Mesenchymal stem cell (in vitro differentiated cells and primary cell): ENCODE measurements at regions not wholly inside any gene's neighbourhood (a gene's known extent, or its start where the extent isn't known, plus 50 kb on each side); places are given as distances from the start of the nearest gene placed in this dataset.

Experiments used
- DNase-seq: peaks from one replicate; pipeline ENCODE4 v3.0.0-alpha.2; 2013
- H2AFZ ChIP-seq: one replicate; pipeline ENCODE4 v1.6.1; 2013; ENCODE audit warnings: low read depth, mild to moderate bottlenecking, control low read depth, inconsistent platforms, low read length, moderate library complexity
- H2AK5ac ChIP-seq: 2 replicates; pipeline ENCODE4 v1.6.1; 2013; ENCODE audit warnings: low read length, moderate library complexity, mild to moderate bottlenecking, inconsistent platforms; ENCODE audit not compliant: severe bottlenecking
- H2BK120ac ChIP-seq: one replicate; pipeline ENCODE4 v1.6.1; 2013; ENCODE audit warnings: low read depth, mild to moderate bottlenecking, inconsistent platforms, low read length, moderate library complexity
- H2BK12ac ChIP-seq, 2 experiments: one replicate each; pipeline ENCODE4 v1.6.1; 2013; ENCODE audit warnings: inconsistent platforms in 2 of 2, low read length in 2 of 2, mild to moderate bottlenecking in 2 of 2, moderate library complexity in 2 of 2, control low read depth in 1 of 2
- H2BK15ac ChIP-seq: one replicate; pipeline ENCODE4 v1.6.1; 2013; ENCODE audit warnings: mild to moderate bottlenecking, low read depth, inconsistent platforms; ENCODE audit not compliant: poor library complexity, severe bottlenecking
- H2BK5ac ChIP-seq: 2 replicates; pipeline ENCODE4 v1.6.1; 2013; ENCODE audit warnings: low read depth, mild to moderate bottlenecking, low read length, control low read depth, inconsistent platforms; ENCODE audit not compliant: poor library complexity, severe bottlenecking
- H3K14ac ChIP-seq, 2 experiments: one replicate each; pipeline ENCODE4 v1.6.1; 2013; ENCODE audit warnings: inconsistent platforms in 2 of 2, low read length in 2 of 2, control low read depth in 1 of 2, mild to moderate bottlenecking in 1 of 2, moderate library complexity in 1 of 2
- H3K18ac ChIP-seq, 2 experiments: one replicate each; pipeline ENCODE4 v1.6.1; 2013; ENCODE audit warnings: inconsistent platforms in 2 of 2, low read length in 2 of 2, control low read depth in 1 of 2, low read depth in 1 of 2, mild to moderate bottlenecking in 1 of 2
- H3K23ac ChIP-seq, 2 experiments: one replicate each; pipeline ENCODE4 v1.6.1; 2013; ENCODE audit warnings: inconsistent platforms in 2 of 2, low read length in 2 of 2, mild to moderate bottlenecking in 2 of 2, moderate library complexity in 2 of 2, control low read depth in 1 of 2
- H3K27ac ChIP-seq: 2 replicates; pipeline ENCODE4 v1.5.1; 2013; ENCODE audit warnings: mild to moderate bottlenecking, moderate library complexity, low read length, control low read depth, inconsistent platforms; ENCODE audit not compliant: poor library complexity, severe bottlenecking
- H3K27me3 ChIP-seq, 2 experiments: 2 replicates each; pipeline versions ENCODE4 v1.6.1 to v1.7.0; 2013; ENCODE audit warnings: low read length in 2 of 2, mild to moderate bottlenecking in 2 of 2, moderate library complexity in 2 of 2, control low read depth in 1 of 2, inconsistent platforms in 1 of 2; ENCODE audit not compliant: control insufficient read depth in 1 of 2, insufficient read depth in 1 of 2
- H3K36me3 ChIP-seq, 2 experiments: 2 replicates each; pipeline versions ENCODE4 v1.6.1 to v1.7.0; 2013; ENCODE audit warnings: low read length in 2 of 2, control low read depth in 1 of 2, inconsistent platforms in 1 of 2, low read depth in 1 of 2, mild to moderate bottlenecking in 1 of 2; ENCODE audit not compliant: insufficient read depth in 2 of 2, control insufficient read depth in 1 of 2
- H3K4ac ChIP-seq, 2 experiments: one replicate each; pipeline ENCODE4 v1.6.1; 2013; ENCODE audit warnings: inconsistent platforms in 2 of 2, low read length in 2 of 2, mild to moderate bottlenecking in 2 of 2, moderate library complexity in 2 of 2, control low read depth in 1 of 2, low read depth in 1 of 2
- H3K4me1 ChIP-seq: 2 replicates; pipeline ENCODE4 v1.6.1; 2013; ENCODE audit warnings: low read depth, low read length, control low read depth; ENCODE audit not compliant: control insufficient read depth, insufficient read depth
- H3K4me2 ChIP-seq: 2 replicates; pipeline ENCODE4 v1.6.1; 2013; ENCODE audit warnings: low read length, mild to moderate bottlenecking, inconsistent platforms; ENCODE audit not compliant: poor library complexity, severe bottlenecking
- H3K4me3 ChIP-seq, 2 experiments: 2 replicates each; pipeline versions ENCODE4 v1.5.1 to v1.7.0; 2013; ENCODE audit warnings: low read length in 2 of 2, mild to moderate bottlenecking in 2 of 2, control low read depth in 1 of 2, low read depth in 1 of 2; ENCODE audit not compliant: insufficient read depth in 1 of 2
- H3K79me1 ChIP-seq: replicated peaks from 2 replicates; pipeline ENCODE4 v1.6.1; 2013; ENCODE audit warnings: mild to moderate bottlenecking, control low read depth, low read length, inconsistent platforms; ENCODE audit not compliant: poor library complexity, severe bottlenecking
- H3K9ac ChIP-seq: 2 replicates; pipeline ENCODE4 v1.7.0; 2013; ENCODE audit warnings: mild to moderate bottlenecking, low read length, moderate library complexity
- H3K9me3 ChIP-seq: 2 replicates; pipeline ENCODE4 v1.7.0; 2013; ENCODE audit warnings: mild to moderate bottlenecking, low read length; ENCODE audit not compliant: control insufficient read depth
- H4K8ac ChIP-seq: one replicate; pipeline ENCODE4 v1.6.1; 2013; ENCODE audit warnings: inconsistent platforms, mild to moderate bottlenecking, low read length, moderate library complexity
- H4K91ac ChIP-seq: one replicate; pipeline ENCODE4 v1.6.1; 2013; ENCODE audit warnings: mild to moderate bottlenecking, low read length, inconsistent platforms
- WGBS: methylation state at CpG from one replicate; pipeline ENCODE4 v1.1.7; 2013; ENCODE audit warnings: mixed read lengths; 5-methylcytosine and 5-hydroxymethylcytosine counted together

GRCh38 chr12:72197790-72198189, 74.4 kb upstream of the TRHDE start:
- no peak overlapping the region for H2AFZ ChIP-seq
- H2BK12ac ChIP-seq: no peak overlapping the region
- H3K18ac ChIP-seq: no peak overlapping the region
- no peak overlapping the region for H2BK15ac ChIP-seq
- no peak for DNase-seq
- no peaks in the 10 kb centered on the region for H3K27me3 ChIP-seq
- H2BK5ac ChIP-seq: no peak overlapping the region
- no peak overlapping the region for H3K14ac ChIP-seq
- H4K8ac ChIP-seq: no peak overlapping the region
- H3K4me2 ChIP-seq: no peak overlapping the region
- H3K9me3 ChIP-seq: no peaks in the 10 kb centered on the region
- no peaks in the 10 kb centered on the region for H3K79me1 ChIP-seq
- H3K9ac ChIP-seq: no peak overlapping the region
- H3K4me3 ChIP-seq: no peak overlapping the region
- no peak overlapping the region for H2AK5ac ChIP-seq
- H2BK120ac ChIP-seq: no peak overlapping the region
- no peak overlapping the region for H4K91ac ChIP-seq
- no peak overlapping the region for H3K4ac ChIP-seq
- H3K4me1 ChIP-seq: no peaks in the 10 kb centered on the region
- H3K36me3 ChIP-seq: no peaks in the 10 kb centered on the region
- H3K23ac ChIP-seq: no peak overlapping the region
- no CpG with 5 or more reads among the region's 1 CpG for WGBS
- no peak overlapping the region for H3K27ac ChIP-seq

- H3K79me1 ChIP-seq: no peaks in the 10 kb centered on the region
- WGBS: 100% methylated on average over 1 of the region's 1 CpG
- H3K36me3 ChIP-seq: no peaks in the 10 kb centered on the region
These were observed 70.7 kb upstream of the TRHDE start for GRCh38 chr12:72201457-72201856.

GRCh38 chr12:72203764-72204335, 68.3 kb upstream of the TRHDE start:
- DNase-seq: no peak

More at GRCh38 chr12:72201457-72201856, 70.7 kb upstream of the TRHDE start:
- Histone ChIP-seq H2BK120ac (no peak overlapping the region), H2BK12ac (no peak overlapping the region), H3K9me3 (no peaks in the 10 kb centered on the region), H2AK5ac (no peak overlapping the region), H3K4me2 (no peak overlapping the region), H3K27ac (no peak overlapping the region), H3K23ac (no peak overlapping the region), H3K18ac (no peak overlapping the region), H3K4ac (no peak overlapping the region), H3K4me3 (no peak overlapping the region), H3K27me3 (no peaks in the 10 kb centered on the region), H2AFZ (no peak overlapping the region), H3K14ac (no peak overlapping the region), H2BK5ac (no peak overlapping the region), H3K9ac (no peak overlapping the region), H2BK15ac (no peak overlapping the region), H4K8ac (no peak overlapping the region), H4K91ac (no peak overlapping the region), H3K4me1 (no peaks in the 10 kb centered on the region)
- no peak for DNase-seq

GRCh38 chr12:72207079-72207478, 65.1 kb upstream of the TRHDE start:
- H2BK12ac ChIP-seq: no peak overlapping the region
- no peak overlapping the region for H2BK15ac ChIP-seq
- H3K18ac ChIP-seq: no peak overlapping the region
- H4K91ac ChIP-seq: no peak overlapping the region
- H3K27ac ChIP-seq: no peak overlapping the region
- no peak overlapping the region for H3K14ac ChIP-seq
- H3K4ac ChIP-seq: no peak overlapping the region
- no peak overlapping the region for H2BK5ac ChIP-seq
- H3K9me3 ChIP-seq: no peaks in the 10 kb centered on the region
- no peak overlapping the region for H3K4me3 ChIP-seq
- H3K23ac ChIP-seq: no peak overlapping the region
- H3K27me3 ChIP-seq: no peaks in the 10 kb centered on the region
- no peak overlapping the region for H2AK5ac ChIP-seq
- H3K4me1 ChIP-seq: no peaks in the 10 kb centered on the region
- no peak overlapping the region for H3K9ac ChIP-seq
- no peak overlapping the region for H3K4me2 ChIP-seq
- no peak overlapping the region for H2AFZ ChIP-seq
- no peak overlapping the region for H4K8ac ChIP-seq
- no peaks in the 10 kb centered on the region for H3K36me3 ChIP-seq
- no peaks in the 10 kb centered on the region for H3K79me1 ChIP-seq
- H2BK120ac ChIP-seq: no peak overlapping the region
- DNase-seq: no peak

More at GRCh38 chr12:72203764-72204335, 68.3 kb upstream of the TRHDE start:
- no peak overlapping the region for H3K14ac ChIP-seq
- no peaks in the 10 kb centered on the region for H3K79me1 ChIP-seq
- H2AFZ ChIP-seq: no peak overlapping the region
- no peaks in the 10 kb centered on the region for H3K27me3 ChIP-seq
- no peak overlapping the region for H2BK120ac ChIP-seq
- no peaks in the 10 kb centered on the region for H3K9me3 ChIP-seq
- no peak overlapping the region for H2AK5ac ChIP-seq
- H3K4ac ChIP-seq: no peak overlapping the region
- H3K27ac ChIP-seq: no peak overlapping the region
- no peak overlapping the region for H4K8ac ChIP-seq
- 83% methylated on average over 4 of the region's 5 CpGs for WGBS
- no peaks in the 10 kb centered on the region for H3K36me3 ChIP-seq
- no peak overlapping the region for H3K23ac ChIP-seq
- no peak overlapping the region for H3K4me3 ChIP-seq
- H3K9ac ChIP-seq: no peak overlapping the region
- no peak overlapping the region for H3K4me2 ChIP-seq
- H3K4me1 ChIP-seq: no peaks in the 10 kb centered on the region
- H2BK5ac ChIP-seq: no peak overlapping the region
- H2BK12ac ChIP-seq: no peak overlapping the region
- H3K18ac ChIP-seq: no peak overlapping the region
- no peak overlapping the region for H4K91ac ChIP-seq
- H2BK15ac ChIP-seq: no peak overlapping the region
